ENCODE measurements at regions not wholly inside any gene's neighbourhood (a gene's known extent, or its start where the extent isn't known, plus 50 kb on each side); places are given as distances from the start of the nearest gene placed in this dataset.

GRCh38 chr15:72953306-72953705 lies 99.0 kb upstream of the NEO1 start:
- TF ChIP-seq FOXA1 (IDR thresholded peaks at IDR 0.05) (no peak), PKNOX1 (IDR thresholded peaks at IDR 0.05) (no peak), ZNF384 (IDR thresholded peaks at IDR 0.05) (no peak), FOXK2 (IDR thresholded peaks at IDR 0.05) (no peak), FOXM1 (IDR thresholded peaks at IDR 0.05; ENCODE audit: borderline replicate concordance) (no peak), TARDBP (IDR thresholded peaks at IDR 0.05) (no peak), L3MBTL2 (conservative IDR thresholded peaks at IDR 0.05) (no peak), SP1 (IDR thresholded peaks at IDR 0.05) (no peak), HDGF (IDR thresholded peaks at IDR 0.05; ENCODE audit: borderline replicate concordance) (no peak), ARNT (IDR thresholded peaks at IDR 0.05) (no peak), CTBP1 (IDR thresholded peaks at IDR 0.05; ENCODE audit: borderline replicate concordance) (no peak), SUZ12 (IDR thresholded peaks at IDR 0.05) (no peak), BHLHE40 (IDR thresholded peaks at IDR 0.05; ENCODE audit: borderline replicate concordance) (no peak), ELF4 (IDR thresholded peaks at IDR 0.05) (no peak)

All from HEK293T (cell line).